HG03135 (cell line): ENCODE measurements at regions not wholly inside any gene's neighbourhood (a gene's known extent, or its start where the extent isn't known, plus 50 kb on each side); places are given as distances from the start of the nearest gene placed in this dataset.
"Not testable (repeated sequence)": the region's sequence is repeated elsewhere in the genome, so short reads cannot be mapped to it uniquely, and the experiment has no call there.

Experiments
- ATAC-seq: cut with Tn5 transposase; IDR thresholded peaks from one replicate; pipeline ENCODE4 v1.9.1; 2021; ENCODE audit warnings: mild to moderate bottlenecking, moderate library complexity; ENCODE audit not compliant: unreplicated experiment

- ATAC-seq = peak; percentile 35
Measured at GRCh38 chr4:138113819-138114400, 128.2 kb downstream of the SLC7A11 start.

DNA sequence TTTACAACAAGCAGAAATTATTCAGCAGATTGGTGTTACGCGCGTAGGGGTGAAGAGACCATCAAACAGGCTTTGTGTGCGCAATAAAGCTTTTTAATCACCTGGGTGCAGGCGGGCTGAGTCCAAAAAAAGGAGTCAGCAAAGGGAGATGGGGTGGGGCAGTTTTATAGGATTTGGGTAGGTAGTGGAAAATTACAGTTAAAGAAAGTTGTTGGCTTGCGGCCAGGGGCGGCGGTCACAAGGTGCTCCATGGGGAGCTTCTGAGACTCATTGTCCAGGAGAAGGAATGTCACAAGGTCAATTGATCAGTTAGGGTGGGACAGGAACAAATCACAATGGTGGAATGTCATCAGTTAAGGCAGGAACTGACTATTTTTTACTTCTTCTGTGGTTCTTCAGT is 129.3 kb downstream of the SLC7A11 start:
- ATAC-seq = not testable (repeated sequence)

GRCh38 chr4:138112389-138112788 is 129.8 kb downstream of the SLC7A11 start:
- no peak for ATAC-seq

- ATAC-seq = no peak
Measured at GRCh38 chr4:138111462-138112000, 130.6 kb downstream of the SLC7A11 start.

DNA sequence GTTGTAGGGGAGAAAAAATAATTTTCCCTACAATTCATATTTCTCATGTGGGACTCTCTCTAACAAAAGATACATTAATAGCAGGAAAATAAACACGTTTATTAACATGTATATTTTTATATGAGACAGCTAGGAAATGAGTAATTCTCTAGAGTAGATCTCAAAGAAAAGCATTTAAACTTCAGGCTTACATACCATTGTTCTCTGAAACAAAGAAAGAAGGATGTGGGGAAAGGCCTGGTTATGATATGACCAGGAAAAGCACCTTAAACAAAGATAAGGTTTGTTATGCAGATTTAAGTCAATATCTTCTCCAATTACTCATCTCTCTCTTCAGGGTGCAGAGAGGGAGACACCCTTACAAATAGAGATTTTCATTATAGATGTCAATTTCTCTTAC is 131.3 kb downstream of the SLC7A11 start:
- ATAC-seq = no peak

GRCh38 chr4:138107023-138107422 is 135.1 kb downstream of the SLC7A11 start:
- no peak for ATAC-seq

- no peak for ATAC-seq
Measured at GRCh38 chr4:138105331-138105730, 136.8 kb downstream of the SLC7A11 start.

- ATAC-seq = no peak
Measured at GRCh38 chr4:138104284-138104680, 137.9 kb downstream of the SLC7A11 start.

GRCh38 chr4:138103597-138104283 is 138.4 kb downstream of the SLC7A11 start:
- ATAC-seq = no peak

GRCh38 chr4:138099385-138099784 is 142.8 kb downstream of the SLC7A11 start:
- no peak for ATAC-seq

DNA sequence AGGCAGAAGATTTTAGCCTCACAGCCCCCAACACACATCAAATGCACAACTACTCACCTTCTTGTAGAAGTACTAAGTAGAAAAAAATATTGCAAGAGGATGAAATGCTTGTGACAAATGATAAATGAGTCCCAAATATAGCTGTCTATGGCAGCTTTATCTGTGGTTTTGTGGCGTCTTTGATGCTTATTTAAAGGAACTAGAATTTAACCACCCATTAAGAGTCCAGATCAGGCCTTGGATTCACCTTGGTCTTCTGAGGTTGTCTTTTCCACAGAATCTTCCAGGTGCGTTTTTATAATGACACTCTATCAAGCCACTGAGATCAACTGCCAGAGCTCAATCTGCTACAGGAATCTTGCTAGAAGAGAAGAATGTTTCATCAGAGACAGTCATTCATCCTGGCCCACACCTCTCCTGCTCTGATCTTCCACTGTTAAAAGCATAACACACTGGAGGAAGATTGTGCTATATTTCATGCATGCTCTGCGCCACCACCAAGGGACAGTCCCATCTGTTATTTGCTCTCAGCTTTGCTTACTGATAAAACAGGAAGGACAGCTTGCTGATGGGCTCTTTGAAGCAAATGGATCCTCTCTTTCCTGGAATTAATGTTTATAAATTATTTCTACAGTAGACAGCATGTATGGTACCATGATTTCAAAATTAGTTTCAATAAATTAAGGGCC is 144.1 kb downstream of the SLC7A11 start:
- ATAC-seq = no peak

GRCh38 chr4:138096384-138097062 is 145.6 kb downstream of the SLC7A11 start:
- no peak for ATAC-seq

DNA sequence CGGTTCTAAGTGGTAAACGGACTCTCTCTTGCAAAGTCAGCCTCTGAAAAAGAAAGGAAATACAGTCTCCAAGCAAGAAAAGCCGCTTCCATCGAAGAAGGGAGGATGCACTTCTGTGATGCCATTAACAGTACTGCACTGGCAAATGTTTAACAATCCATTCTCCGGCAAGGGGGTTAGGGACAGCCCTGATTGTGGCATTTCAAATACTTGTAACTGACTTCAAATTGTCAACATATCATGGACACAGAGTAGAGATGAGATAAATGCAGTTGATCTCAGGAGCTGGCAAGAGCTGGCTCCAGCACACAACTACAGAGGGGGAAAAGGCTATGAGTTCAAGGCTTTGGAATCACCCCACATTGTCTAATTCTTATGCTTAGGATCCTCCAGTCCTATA is 146.8 kb downstream of the SLC7A11 start:
- ATAC-seq = no peak

DNA sequence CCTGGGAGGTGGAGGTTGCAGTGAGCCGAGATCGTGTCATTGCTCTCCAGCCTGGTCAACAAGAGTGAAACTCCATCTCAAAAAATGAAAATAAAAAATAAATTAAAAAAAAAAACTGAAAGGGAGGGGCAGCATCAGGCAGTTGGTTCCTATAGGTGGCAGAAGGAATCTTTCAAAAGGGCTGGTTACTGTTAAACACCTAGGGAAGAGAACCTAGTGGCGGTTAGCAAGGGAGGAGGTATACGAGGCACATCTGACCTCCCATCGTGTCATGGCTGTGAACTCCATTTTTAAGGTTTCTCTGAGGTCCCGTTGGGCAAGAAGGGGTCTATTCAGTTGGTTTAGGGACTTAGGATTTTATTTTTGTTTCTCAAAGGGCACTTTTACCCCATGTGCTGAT is 150.1 kb downstream of the SLC7A11 start:
- ATAC-seq = no peak

- ATAC-seq = no peak
Measured at GRCh38 chr4:138090918-138091676, 151.1 kb downstream of the SLC7A11 start.

- no peak for ATAC-seq
Measured at GRCh38 chr4:138090150-138090917, 151.8 kb downstream of the SLC7A11 start.

- ATAC-seq = no peak
Measured at GRCh38 chr4:138088449-138089208, 153.5 kb downstream of the SLC7A11 start.

DNA sequence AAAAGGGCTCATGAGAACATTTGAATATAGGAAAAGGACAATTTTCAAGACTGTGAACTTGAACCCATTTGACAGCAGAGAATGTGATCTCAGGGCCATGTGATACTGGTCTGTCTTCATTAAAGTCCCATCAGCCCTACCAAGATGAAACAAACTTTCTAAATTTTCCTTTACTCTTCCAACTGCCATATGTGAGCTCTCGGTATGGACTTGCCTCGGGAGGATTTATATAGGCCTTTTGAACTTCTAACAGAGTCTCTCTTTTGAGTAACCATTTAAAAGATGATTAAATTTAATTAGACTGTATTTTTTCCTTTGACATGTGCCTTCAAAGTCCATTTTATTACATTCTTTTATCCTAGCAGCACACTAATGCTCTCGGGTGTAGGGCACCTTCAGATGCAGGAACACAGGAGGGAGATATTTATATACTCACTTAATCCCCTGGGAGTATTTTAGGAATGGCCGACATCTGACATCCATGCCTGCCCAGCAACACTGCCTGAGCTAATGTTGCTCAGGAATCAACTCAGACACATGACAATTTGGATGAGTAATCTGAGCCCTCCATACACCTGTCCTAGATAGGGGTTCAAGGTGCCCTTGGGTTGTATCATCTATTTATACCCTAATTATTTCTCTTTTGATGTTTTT is 155.0 kb downstream of the SLC7A11 start:
- no peak for ATAC-seq

DNA sequence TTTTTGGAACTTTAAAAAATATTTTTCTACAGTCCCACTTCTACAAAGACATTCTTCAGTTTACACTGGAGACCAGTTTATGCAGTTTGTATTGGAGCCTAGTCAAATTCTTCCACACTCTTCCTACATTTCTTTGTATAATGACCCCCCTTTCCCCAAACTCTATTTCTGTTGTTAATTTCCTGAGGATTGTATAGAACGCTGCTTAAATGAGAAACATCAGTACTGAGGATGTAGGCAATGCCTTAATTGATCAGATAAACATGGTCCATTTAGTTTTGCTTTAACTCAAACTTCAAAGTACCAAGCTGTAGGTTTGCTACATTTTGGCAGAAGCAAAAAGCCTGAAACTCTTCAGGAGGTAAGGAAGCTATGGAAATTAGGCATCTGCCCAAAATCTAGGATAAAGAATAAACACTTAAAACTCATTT is 155.5 kb downstream of the SLC7A11 start:
- ATAC-seq = no peak
